ENCODE measurements at regions not wholly inside any gene's neighbourhood (a gene's known extent, or its start where the extent isn't known, plus 50 kb on each side); places are given as distances from the start of the nearest gene placed in this dataset.

DNA sequence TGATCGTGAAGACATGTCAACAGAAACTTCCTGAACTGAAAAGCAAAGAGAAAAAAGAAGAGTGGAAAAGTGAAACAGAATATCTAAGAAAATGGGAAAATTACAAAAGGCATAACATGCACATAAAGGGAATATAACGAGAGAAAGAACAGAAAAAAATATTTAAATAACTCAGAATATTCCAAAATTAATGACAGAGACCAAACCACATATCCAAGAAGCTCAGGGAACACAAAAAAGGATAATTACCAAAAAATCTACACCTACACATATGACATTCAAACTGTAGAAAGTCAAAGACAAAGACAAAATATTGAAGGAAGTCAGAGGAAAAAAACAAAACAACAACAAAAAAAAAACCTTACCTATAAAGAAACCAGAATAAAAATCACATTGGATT, 105.5 kb downstream of the OR13A1 start:
- TF ChIP-seq, protein P1, sequence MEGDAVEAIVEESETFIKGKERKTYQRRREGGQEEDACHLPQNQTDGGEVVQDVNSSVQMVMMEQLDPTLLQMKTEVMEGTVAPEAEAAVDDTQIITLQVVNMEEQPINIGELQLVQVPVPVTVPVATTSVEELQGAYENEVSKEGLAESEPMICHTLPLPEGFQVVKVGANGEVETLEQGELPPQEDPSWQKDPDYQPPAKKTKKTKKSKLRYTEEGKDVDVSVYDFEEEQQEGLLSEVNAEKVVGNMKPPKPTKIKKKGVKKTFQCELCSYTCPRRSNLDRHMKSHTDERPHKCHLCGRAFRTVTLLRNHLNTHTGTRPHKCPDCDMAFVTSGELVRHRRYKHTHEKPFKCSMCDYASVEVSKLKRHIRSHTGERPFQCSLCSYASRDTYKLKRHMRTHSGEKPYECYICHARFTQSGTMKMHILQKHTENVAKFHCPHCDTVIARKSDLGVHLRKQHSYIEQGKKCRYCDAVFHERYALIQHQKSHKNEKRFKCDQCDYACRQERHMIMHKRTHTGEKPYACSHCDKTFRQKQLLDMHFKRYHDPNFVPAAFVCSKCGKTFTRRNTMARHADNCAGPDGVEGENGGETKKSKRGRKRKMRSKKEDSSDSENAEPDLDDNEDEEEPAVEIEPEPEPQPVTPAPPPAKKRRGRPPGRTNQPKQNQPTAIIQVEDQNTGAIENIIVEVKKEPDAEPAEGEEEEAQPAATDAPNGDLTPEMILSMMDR (IDR thresholded peaks at IDR 0.05): no peak
- no peak for TF ChIP-seq POLR2A (IDR thresholded peaks at IDR 0.05)
- TF ChIP-seq POLR2AphosphoS5 (IDR thresholded peaks at IDR 0.05): no peak
